CD4-positive, alpha-beta T cell treated with Interleukin-17A for 1 hour (primary cell): ENCODE measurements at regions not wholly inside any gene's neighbourhood (a gene's known extent, or its start where the extent isn't known, plus 50 kb on each side); places are given as distances from the start of the nearest gene placed in this dataset.

Source experiments
- DNase-seq: peaks from one replicate; pipeline ENCODE4 v3.0.0-alpha.2; 2020

DNA sequence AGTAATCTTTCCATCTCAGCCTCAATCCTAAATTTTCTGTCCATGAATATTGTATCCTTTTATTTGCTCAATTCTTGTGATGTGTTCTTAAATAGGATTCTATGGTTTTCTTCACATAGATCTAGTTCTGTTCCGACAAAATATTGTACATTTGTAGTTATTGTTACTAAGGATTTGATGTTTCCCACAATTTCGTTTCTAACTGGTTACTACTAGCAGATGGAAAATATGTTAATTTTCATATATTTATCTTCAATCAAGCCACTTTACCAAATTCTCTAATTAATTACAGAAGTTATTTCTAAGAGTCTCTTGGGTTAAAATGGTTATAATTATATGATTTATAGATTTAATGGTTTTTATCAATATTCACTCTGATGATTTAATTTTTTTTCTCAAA, 60.3 kb downstream of the SEC61B start:
- DNase-seq: no peak

DNA sequence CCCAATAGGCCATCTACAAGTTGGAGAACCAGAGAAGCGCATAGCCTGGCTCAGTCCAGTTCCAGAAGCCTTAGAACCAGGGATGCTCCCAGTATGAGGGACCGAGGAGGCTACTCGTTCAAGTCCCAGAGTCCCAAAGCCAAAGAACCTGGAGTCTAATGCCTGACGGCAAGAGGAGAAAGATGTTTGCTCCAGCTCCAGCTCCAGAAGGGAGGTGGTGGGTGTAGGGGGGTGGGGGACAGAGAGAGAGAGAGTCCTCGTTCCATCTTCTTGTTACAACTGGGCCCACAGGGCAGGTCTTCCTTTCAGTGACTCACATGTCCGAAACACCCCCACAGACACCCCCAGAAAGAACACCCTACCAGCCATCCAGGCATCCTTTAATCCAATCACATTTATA, 63.9 kb downstream of the SEC61B start:
- no peak for DNase-seq

DNA sequence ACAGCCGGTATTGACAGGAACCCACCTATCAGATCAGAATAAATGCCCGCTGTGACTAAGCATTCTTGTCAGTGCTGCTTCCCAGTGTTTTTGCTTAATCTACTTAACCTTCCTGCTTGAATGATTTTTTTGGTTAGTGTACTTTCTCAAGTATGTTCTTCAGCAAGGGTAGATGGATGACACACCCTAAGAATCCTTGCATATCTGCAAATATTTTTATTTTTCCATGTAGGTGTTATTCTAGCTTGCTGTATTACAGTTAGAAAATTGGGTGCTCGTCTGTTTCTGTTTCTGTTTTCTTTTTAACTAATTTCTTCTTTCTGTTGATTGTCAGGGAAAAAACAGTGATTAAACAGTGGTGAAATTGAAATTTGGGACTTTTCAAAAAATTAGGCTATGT, 64.5 kb downstream of the SEC61B start:
- no peak for DNase-seq

DNA sequence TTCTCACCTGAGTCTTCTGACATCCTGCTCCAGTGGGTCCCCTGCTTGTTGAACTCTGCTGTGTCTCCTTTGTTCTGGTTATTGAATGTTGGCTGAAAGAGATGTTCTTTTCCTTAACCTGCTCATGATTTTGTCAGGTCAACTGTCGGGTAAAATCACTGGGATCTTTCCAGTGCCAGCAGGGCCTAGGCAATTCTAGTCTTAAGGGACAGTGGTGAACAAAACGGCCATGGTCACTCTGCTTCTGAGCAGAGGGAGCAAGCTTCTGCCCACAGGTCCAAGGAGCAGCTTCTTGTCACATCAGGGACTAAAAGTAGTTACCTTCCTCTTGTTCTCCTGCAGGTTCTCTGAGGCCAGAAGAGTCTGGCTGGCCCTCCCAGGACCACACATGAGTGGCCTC, 65.6 kb downstream of the SEC61B start:
- DNase-seq: no peak

DNA sequence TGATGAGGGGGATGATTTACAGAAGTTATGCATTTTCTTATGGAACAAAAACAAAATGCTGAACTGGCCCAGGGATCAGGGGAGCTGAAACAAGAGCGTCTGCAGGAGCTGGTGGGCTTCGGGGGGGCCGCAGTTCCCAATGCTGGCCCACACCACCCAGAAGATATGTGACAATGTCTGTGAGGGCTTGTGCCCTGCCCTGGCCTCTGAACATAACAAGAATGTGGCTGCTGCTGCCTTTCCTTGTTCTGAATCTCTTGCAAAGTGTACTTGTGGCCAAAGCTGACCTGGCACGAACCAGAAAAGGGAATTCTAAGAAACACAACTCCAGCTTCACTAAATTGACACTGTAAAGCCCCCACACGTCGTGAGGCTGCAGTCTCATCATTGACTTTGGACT, 66.7 kb downstream of the SEC61B start:
- DNase-seq: no peak

DNA sequence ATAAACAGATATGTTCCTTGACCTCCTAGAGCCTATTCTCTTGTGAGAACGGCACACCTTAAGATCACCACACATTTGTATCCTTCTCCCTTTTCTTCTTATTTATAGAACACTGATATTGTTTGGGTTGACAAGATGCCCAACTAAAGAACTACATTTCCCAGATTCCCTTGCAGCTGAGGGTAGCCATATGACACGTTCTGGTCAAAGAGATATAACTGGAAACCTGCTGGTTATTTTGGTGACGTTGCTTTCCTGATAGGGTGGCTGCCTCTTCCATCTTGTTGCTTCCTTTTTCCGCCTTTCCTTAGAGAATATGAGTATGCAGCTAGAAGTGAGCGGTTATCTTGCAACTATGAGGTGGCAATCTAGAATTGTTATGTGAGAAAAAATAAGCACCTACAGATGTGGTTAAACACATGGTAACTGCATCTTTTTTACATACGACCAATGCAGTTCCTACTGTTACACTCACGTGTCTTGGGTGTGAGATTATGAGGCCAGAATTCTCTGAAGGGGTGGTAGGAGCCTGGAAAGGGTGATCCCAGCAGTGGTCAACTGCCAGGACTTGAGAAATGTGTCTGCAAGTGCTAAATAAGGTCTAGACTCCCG, 72.9 kb downstream of the SEC61B start:
- DNase-seq: no peak

DNA sequence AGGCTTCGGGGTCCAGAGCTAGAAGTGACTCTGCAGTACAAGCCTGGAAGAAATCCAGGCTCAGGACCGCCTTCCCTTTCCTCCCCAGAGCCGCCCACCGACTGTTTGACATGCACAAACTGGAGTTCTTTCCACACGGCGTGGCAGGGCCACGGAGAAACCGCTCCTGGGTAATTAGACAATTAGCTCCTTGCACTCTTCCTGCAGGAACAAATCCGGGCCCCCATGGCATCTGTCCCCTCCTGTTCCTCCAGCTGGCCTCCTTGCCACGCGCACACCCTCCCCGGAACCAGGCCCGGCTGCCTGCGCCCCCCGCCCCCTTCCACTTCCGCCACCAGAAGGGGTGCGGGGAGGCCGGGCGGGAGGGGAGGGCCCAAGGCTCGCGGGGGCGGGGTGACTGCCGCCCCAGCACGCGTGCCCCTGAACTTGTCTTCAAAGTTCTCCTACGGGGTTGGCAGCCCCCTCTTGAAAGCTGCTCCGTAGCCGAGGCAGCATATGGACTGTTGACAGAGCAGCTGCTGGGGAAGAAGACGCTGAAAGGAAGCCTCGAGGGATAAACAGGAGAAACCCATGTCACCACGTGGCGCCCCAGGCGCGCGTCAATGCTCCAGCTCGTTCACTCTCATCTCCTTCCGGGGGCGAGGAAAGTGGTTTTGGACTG, 74.3 kb downstream of the SEC61B start:
- peak; percentile 25 for DNase-seq

DNA sequence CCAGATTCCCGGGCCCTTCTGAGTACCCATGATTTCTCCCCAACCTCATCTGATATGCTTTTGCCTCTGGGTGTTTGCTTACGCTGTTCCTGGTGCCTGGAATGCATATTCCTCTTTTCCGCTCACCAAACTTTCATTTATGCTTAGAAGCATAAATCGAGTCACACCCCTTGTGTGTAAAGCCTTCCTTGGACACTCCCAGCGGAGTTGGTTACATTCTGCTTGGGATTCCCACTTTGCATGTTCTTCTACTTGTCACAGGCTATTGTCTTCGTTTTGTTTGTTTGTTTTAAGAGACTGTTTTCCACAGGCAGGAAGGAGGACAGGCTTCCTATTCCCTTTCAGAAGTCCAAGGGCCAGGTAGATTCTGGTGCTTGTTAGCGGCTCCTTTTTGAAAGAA, 76.5 kb downstream of the SEC61B start:
- no peak for DNase-seq

DNA sequence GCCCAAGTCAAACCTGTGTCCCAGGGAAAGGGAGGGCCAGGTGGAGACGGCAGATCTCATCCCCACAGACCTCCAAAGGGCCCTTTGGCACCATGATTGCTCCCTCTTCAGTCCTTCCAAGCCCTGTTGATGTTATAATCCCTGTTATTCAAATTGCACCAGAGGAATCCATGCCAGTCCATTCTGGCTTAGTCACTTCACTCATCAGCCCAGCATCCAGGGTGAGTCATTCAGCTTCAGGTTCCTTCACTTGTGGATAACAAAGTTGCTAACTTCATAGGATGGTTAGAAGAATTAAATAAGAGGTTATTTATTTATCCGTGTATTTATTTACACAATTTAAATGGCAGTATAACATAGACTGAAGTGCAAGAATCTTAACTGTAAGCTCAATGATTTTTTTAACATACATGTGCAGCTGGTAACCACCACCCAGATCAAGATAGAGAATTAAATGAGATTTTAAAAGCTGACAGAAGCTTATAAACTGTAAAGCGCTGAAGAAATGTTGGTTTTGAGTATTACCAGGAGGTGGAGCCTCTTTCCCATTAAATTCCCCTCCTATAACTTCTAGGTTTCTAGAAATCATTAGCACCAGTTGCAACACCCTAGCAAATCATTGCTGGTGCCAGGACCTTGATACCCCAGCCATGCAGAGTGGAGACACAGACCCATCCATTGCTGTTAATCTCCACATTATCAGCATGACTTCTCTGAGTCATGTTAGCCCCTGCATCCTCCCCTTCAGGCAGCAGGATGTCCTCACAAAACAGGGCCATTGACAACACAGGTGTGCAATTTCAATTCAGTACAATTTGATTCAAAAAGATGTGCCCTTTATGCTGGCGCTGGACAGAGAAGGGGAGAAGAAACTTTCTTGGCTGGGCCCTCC, 77.4 kb downstream of the SEC61B start:
- DNase-seq: no peak

DNA sequence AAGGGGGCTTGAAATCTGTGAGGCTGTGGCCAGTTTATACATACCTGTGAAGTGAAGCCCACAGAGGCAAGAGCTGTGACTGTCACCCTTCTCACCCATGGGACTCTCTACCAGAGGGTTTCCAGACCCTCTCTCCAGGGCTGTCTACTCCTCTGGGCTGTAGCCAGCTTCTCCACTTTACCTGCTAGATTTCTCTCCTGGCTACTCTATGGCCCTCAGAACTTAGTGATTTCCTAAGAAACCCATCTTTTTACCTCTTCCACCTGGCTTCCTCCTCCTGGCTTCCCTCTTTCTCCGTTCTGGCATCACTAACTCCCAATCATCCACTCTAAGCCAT, 78.0 kb downstream of the SEC61B start:
- no peak for DNase-seq

DNA sequence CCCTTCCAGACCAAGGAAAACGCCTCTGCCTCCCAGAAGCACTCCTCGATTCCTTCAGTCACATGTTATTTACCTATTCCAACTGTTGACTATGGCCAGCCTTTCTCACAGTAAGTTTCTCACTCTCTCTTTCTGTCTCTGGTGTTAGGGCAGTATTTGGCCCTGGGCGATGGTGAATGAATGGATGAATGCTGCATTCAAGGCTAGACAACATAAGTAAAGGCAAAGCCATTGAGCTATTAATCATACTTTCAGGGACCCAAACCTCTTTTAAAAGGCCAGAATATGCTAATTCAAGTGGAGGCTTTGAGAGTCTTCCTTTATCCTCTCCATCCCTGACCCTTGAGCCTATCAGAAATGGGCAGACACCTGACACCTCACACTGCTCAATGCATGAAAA, 78.5 kb downstream of the SEC61B start:
- no peak for DNase-seq

DNA sequence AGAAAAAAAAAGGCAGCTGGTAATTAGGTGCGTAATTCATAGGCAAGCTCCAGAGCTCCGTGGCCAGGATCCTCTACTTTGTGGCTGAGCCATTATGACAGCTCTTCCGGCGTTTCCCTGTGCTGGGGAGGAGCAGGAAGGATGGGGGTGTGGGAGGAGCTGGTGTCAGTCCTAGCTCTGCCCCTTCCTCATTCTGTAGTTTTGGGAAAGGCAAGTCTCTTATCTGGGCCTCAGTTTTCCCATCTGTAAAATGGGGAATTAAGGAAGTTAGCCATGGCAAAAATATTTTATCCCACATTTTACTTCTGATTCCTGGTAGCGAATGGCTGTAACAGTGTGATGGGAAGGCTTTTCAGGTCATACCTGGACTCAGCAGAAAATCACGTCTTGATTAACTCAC, 81.1 kb downstream of the SEC61B start:
- DNase-seq: no peak

DNA sequence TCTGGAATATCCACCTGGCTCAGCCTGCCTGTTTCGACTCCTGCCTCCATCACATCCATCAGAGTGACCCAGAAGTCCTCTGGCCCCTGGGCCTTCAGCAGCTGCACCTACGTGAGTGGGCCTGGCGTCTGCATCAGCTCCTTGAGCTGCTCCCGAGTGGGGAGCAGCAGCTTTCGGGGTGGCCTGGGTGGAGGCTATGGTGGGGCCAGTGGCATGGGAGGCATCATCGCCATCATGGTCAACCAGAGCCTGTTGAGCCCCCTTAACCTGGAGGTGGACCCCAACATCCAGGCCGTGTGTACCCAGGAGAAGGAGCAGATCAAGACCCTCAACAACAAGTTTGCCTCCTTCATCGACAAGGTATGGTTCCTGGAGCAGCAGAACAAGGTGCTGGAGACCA, 83.0 kb downstream of the SEC61B start:
- DNase-seq: no peak

DNA sequence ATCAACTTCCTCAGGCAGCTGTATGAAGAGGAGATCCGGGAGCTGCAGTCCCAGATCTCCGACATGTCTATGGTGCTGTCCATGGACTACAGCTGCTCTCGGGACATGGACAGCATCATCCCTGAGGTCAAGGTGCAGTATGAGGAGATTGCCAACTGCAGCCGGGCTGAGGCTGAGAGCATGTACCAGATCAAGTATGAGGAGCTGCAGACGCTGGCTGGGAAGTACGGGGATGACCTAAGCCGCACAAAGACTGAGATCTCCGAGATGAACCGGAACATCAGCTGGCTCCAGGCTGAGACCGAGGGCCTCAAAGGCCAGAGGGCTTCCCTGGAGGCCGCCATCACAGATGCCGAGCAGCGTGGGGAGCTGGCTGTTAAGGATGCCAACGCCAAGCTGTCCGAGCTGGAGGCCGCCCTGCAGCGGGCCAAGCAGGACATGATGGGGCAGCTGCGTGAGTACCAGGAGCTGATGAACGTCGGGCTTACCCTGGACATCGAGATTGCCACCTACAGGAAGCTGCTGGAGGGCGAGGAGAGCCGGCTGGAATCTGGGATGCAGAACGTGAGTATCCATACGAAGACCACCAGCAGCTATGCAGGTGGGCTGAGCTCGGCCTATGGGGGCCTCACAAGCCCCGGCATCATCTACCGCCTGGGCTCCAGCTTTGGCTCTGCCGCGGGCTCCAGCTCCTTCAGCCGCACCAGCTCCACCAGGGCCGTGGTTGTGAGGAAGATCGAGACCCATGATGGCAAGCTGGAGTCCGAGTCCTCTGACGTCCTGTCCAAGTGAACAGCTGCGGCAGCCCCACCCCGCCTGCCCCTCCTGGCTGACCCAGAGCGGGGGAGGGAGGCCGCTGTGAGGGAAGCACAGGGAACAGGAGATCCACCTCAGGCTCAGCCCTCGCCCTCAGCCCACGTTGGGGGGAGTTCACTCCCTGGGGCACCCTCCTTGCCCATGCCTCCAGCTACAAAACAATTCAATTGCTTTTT, 84.0 kb downstream of the SEC61B start:
- DNase-seq: no peak

DNA sequence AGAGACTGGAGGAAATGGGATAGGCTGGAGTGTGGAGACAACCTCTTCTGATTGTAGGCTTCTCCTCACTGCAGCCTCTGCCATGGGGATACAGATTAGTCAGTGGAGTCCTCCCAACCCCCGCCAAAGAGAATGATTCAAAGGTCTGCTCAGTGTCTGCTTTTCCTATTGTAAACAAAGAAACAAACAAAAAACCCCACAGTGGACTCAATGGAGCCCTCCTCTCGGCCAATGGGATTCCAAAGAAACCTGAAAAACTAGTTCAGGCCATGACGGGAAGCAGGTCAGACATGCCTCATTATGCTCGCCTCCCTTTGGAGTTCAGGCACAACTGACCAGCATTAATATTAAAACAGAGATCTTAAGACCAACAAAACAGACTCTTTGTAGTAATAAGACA, 85.8 kb downstream of the SEC61B start:
- DNase-seq: no peak

DNA sequence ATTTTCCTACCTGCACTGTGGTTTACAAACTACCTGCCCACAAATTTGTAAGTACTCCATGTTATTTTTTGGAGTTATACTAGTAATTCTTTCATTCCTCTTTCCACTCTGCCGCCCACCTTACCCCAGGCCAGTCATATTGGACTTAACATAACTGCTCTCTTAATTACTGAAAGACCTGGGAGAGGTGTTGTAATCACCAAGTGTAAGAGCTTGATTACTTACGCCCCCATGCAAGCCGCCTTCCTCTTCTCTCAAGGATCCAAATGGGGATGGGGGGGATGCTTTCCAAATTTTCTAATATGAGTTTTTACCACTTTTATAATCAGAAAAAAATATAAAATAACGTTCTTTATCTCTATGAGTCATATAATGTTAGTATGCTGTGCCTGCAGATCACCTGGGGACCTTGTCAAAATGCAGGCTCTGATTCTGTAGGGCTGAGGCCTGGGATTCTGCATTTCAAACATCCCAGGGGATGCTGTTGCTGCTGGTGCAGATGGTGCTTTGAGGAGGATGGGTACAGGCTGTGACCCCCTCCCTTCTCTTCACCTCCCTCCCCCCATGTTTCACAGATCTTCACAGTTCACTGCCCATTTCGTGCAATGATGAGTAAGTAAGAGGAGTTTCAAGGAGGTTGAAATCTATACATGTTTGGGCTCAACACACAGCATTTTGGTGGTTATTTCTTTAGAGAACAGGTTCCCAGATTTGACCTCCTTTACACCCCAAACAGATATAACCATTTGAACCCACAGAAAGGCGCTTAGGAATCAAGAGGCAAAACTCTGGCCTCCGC, 87.3 kb downstream of the SEC61B start:
- no peak for DNase-seq

DNA sequence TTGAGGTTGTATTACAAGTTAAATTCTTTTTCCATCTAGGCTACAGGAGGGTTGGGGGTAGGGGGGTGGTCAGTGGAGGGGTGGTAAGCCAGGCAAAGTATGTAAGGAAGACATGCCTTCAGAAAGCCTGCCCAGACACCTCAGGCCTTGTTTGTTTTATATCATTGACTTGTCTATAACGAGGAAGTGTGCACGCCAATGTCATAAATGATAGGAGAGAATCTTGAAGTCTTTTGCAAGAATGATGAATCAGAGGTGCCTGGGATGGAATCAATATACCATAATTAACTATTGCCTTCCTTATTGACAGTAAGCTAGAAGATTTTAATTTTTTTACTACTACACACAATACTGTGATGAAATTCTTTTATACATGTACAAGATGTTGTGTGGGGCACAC, 90.7 kb downstream of the SEC61B start:
- no peak for DNase-seq

DNA sequence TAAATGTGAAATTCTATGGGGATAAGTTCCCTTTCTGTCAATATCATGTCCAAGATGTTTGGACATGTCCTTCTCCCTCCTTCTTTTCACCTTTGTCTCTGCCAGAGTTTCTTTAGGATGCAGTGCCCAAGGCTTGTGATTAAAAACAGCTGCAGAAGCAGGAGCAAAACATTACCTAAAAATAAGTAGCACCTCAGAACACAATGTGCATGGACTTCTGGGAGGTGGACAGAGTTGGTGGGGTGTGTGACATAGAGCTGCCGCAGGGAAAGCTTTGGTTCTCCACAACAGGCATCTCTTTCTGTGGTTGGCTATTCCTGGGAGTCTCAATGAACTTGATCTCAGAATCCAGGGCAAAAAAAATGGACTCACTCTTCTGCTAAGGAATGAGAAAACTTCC, 97.0 kb downstream of the SEC61B start:
- DNase-seq: no peak

DNA sequence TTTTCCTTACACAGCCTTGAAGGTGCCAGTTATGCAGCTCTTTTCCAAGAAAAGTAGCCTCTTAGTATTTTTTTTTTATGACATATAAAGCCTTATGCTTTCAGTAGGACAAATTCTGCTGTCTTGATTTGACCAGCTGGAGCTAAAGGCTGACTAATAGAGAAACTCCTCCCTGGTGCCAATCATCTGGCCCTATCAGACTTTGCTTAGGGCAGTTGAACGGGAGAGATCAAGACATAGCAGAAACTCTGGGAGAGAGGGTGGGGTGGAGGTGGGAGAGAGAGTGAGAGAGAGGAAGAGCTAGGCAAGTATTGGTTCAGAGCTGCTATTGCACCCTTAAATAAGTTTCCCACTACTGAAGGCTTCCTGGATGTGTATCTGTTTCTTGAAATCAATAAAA, 100.2 kb downstream of the SEC61B start:
- no peak for DNase-seq

DNA sequence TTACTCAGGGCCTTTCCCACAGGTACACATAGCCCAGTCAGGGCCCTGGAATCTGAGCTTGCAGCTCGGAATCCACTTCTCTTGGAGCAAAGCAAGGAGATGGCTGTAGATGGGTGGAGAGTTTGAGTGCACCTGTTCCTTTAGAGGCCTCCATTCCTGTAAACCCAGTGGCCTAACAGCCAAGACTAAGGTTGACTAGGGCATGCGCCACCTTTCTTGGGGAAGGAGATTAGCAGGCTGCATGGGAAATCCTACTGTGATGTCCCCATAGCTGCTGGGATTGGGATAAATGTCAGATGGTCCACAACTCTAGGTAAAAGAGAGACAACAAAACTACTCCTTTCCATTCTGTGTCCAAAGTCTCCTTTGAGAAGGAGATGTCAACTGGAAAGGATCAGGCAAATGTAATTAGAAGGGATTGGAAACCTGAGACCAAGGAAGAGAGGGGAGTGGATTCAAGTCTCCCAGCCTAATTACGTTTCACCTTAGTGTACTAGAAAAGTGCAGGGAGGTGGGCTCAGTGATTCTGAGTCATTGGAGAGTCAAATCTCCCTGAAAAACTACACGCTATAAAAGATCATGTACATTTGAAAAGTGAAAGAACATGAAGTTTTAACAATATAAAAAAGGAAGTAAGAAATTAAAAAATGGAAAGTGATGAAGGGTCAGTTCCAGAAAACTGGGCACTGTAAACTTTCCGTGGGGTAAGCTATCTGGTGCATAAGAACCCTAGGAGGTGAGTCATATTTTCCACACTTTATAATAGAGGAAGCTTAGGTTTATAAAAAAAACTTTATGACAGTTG, 104.2 kb downstream of the SEC61B start:
- DNase-seq: no peak

DNA sequence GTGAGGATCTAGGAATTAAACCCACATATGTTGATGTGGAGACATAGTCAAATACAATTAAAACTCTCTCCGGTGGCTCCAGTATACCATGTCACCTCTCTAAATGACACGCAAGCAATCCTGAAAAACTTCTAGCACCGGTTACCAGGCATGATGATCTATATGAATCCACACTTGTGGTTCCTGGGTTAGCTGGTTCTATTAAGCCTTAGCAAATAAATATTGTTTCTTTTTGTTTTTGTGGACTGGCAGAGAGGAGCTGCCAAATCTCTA, 104.8 kb downstream of the SEC61B start:
- no peak for DNase-seq

DNA sequence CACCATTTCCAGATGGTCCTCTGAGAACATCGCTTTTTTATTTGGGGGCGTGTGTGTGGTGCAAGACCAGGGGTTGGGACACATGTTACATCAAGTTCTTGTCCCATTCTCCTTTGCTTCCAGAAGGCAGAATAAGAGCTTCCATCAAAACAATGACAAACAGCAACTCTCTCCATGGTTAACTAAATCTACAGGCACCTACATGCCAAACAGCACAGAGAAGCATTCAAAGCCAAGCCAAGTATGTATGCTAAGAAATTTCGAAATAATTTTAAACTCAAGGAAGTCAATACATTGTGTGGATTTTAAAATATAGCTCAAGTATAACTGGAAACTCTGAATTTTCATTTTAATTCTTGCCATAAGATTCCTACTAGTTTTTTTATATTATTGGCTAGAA, 105.6 kb downstream of the SEC61B start:
- DNase-seq: no peak
